Peyer's patch (tissue), 4 donors: ENCODE measurements at regions not wholly inside any gene's neighbourhood (a gene's known extent, or its start where the extent isn't known, plus 50 kb on each side); places are given as distances from the start of the nearest gene placed in this dataset.

Source experiments
- DNase-seq, 3 donors: peaks; one replicate each; pipeline ENCODE4 v3.0.0-alpha.2; 2017 to 2019
- H3K27ac ChIP-seq, 4 donors: fragments of 200-600 bp; sonication (generic); one replicate each; pipeline ENCODE4 v1.5.1; 2016 to 2019
- H3K27me3 ChIP-seq, 2 donors: fragments of 200-600 bp; sonication (generic); one replicate each; pipeline ENCODE4 v1.5.1; 2019
- H3K36me3 ChIP-seq, 3 donors: fragments of 200-600 bp; sonication (generic); one replicate each; pipeline ENCODE4 v1.5.1; 2016 to 2019
- H3K4me1 ChIP-seq, 4 donors: fragments of 200-600 bp; sonication (generic); one replicate each; pipeline ENCODE4 v1.5.1; 2016 to 2019
- H3K4me3 ChIP-seq, 4 donors: fragments of 200-600 bp; sonication (generic); 1 replicate in 3 of 4; 2 replicates in 1 of 4; pipeline ENCODE4 v1.5.1; 2016 to 2019; ENCODE audit warnings: mild to moderate bottlenecking in 1 of 4
- H3K9me3 ChIP-seq, 4 donors: fragments of 200-600 bp; sonication (generic); one replicate each; pipeline ENCODE4 v1.5.1; 2016 to 2019; ENCODE audit warnings: mild to moderate bottlenecking in 1 of 4
- CTCF ChIP-seq, 6 experiments: fragments of 450-650 bp in 4 of 6; fragments of 200-600 bp in 2 of 6; sonication (generic) in 1 of 6; IDR thresholded peaks; one replicate each; pipeline ENCODE4 v1.5.1; 2017 to 2019; ENCODE audit warnings: antibody characterized with exemption in 6 of 6, mild to moderate bottlenecking in 3 of 6, moderate library complexity in 1 of 6
- POLR2A ChIP-seq, 2 donors: fragments of 450-650 bp; IDR thresholded peaks; one replicate each; pipeline ENCODE4 v1.5.1; 2017; ENCODE audit warnings: antibody characterized with exemption in 2 of 2, mild to moderate bottlenecking in 2 of 2, moderate library complexity in 2 of 2

GRCh38 chr2:16378031-16378430 lies 287.6 kb downstream of the CYRIA start:
- Histone ChIP-seq H3K36me3 (no peaks in the 10 kb centered on the region), H3K9me3 (no peaks in the 10 kb centered on the region), H3K4me1 (no peaks in the 10 kb centered on the region), H3K4me3 (no peak overlapping the region), H3K27me3 (no peaks in the 10 kb centered on the region), H3K27ac (no peak overlapping the region)
- TF ChIP-seq POLR2A (IDR thresholded peaks at IDR 0.05) (no peak), CTCF (IDR thresholded peaks at IDR 0.05) (no peak)
- no peak for DNase-seq

GRCh38 chr2:16375981-16376380 lies 289.7 kb downstream of the CYRIA start:
- Histone ChIP-seq H3K4me3 (no peak overlapping the region), H3K27ac (no peak overlapping the region), H3K9me3 (no peaks in the 10 kb centered on the region), H3K36me3 (no peaks in the 10 kb centered on the region), H3K4me1 (no peaks in the 10 kb centered on the region), H3K27me3 (no peaks in the 10 kb centered on the region)
- TF ChIP-seq CTCF (IDR thresholded peaks at IDR 0.05) (no peak), POLR2A (IDR thresholded peaks at IDR 0.05) (no peak)
- no peak for DNase-seq

GRCh38 chr2:16375351-16375750 lies 290.3 kb downstream of the CYRIA start:
- no peaks in the 10 kb centered on the region for H3K36me3 ChIP-seq
- no peaks in the 10 kb centered on the region for H3K27me3 ChIP-seq
- DNase-seq = no peak
- no peaks in the 10 kb centered on the region for H3K4me1 ChIP-seq
- no peak overlapping the region for H3K4me3 ChIP-seq
- TF ChIP-seq CTCF (IDR thresholded peaks at IDR 0.05) (no peak), POLR2A (IDR thresholded peaks at IDR 0.05) (no peak)
- no peak overlapping the region for H3K27ac ChIP-seq
- no peaks in the 10 kb centered on the region for H3K9me3 ChIP-seq

DNA sequence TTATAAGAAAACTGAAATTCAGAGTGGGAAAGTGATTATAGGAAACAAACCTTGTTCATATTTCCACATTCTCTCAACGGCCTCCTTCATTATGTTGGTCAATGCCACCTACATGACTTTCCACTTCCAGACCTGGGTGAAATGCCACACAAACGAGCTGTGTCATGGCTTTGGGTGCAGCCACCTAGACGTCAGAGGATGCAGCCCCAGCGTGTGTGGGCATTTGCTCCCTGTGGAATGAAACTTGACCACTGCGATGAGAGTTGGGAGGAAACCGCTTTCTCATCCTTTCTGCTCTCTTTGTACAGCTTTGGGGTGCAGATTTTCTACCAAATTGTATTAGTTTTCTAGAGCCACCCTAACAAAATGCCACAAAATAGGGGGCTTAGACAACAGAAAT lies 291.0 kb downstream of the CYRIA start:
- TF ChIP-seq POLR2A (IDR thresholded peaks at IDR 0.05) (no peak), CTCF (IDR thresholded peaks at IDR 0.05) (no peak)
- DNase-seq = no peak
- H3K9me3 ChIP-seq = no peaks in the 10 kb centered on the region
- no peak overlapping the region for H3K4me3 ChIP-seq
- H3K36me3 ChIP-seq = no peaks in the 10 kb centered on the region
- no peaks in the 10 kb centered on the region for H3K27me3 ChIP-seq
- no peak overlapping the region for H3K27ac ChIP-seq
- H3K4me1 ChIP-seq = no peaks in the 10 kb centered on the region

DNA sequence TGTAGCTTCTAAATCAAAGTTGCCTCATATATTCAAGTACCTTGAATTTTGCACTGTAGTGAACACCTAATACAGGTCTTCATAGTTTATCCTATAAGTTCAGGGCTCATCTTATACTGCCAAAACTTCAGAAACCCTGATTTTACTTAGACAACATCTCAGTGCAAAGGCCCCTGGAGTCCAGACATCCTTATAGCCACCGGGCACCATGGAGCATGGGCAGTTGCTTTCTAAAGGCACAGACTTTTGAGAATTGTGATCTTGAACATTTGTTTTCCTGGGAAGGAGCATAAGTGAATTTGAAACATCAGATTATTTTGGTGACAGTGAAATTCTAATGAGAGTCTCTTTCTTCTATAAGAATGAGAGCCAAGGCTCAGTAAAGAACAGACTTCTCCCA lies 292.3 kb downstream of the CYRIA start:
- TF ChIP-seq POLR2A (IDR thresholded peaks at IDR 0.05) (no peak), CTCF (IDR thresholded peaks at IDR 0.05) (no peak)
- H3K36me3 ChIP-seq = no peaks in the 10 kb centered on the region
- H3K4me1 ChIP-seq = no peaks in the 10 kb centered on the region
- no peak overlapping the region for H3K27ac ChIP-seq
- DNase-seq = no peak
- no peaks in the 10 kb centered on the region for H3K27me3 ChIP-seq
- no peak overlapping the region for H3K4me3 ChIP-seq
- H3K9me3 ChIP-seq = no peaks in the 10 kb centered on the region

DNA sequence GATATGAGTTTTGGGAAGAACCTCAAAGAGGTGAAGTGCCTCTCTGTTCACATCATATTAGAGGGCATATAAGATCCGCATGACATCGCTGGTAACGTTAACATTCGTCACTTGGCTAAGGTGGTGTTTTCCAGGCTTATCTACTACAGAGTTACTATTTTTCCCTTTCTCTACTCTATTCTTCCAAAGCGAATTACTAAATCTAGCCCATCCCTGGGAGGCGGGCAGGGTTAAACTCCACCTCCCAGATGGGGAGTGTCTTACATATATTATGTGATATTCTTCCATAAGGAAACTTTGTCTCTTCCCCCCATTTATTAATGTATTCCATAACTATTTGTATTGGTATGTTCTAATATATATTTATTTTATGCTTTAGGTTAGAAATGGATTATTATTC lies 293.9 kb downstream of the CYRIA start:
- no peaks in the 10 kb centered on the region for H3K27me3 ChIP-seq
- H3K4me3 ChIP-seq = no peak overlapping the region
- no peaks in the 10 kb centered on the region for H3K9me3 ChIP-seq
- H3K27ac ChIP-seq = no peak overlapping the region
- TF ChIP-seq POLR2A (IDR thresholded peaks at IDR 0.05) = no peak
- no peak for DNase-seq
- H3K36me3 ChIP-seq = no peaks in the 10 kb centered on the region
- no peaks in the 10 kb centered on the region for H3K4me1 ChIP-seq
